ENCODE measurements at regions not wholly inside any gene's neighbourhood (a gene's known extent, or its start where the extent isn't known, plus 50 kb on each side); places are given as distances from the start of the nearest gene placed in this dataset.

DNA sequence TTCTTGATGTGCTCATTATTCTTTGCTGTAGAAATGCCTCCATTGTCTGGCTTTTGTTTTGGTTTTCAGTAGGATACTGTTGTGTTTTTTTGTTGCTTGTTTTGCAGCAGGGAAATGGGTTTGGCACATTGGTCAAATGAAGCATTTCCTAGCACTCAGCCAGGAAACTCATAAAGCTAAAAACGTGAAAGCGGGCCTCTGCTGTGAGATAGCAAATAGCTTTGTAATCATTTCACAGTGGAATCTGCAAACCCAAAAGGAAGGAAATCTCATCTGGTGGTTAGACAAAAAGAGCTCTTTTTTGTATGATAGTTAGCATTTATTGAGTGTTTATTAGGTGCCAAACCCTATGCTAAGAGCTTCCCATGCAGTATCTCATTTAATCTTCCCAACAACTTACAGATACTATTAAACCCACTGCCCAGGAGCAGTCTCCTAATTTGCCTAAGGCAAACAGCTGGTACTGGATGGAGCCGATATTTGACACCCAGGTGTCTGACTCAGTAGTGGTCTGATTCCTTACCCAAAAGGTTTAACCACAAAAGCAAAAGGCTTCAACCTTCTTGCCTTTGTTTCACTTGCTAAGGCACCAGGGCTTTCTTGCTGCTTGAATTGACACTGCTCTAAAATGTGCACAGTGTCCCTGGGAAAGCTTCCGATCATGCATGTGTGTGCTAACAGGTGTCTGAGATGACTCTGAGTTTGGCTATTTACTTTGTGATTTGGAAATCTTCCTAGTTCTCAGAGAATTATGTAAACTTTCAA lies 527.9 kb upstream of the MDFIC2 start:
- no peak for ATAC-seq

DNA sequence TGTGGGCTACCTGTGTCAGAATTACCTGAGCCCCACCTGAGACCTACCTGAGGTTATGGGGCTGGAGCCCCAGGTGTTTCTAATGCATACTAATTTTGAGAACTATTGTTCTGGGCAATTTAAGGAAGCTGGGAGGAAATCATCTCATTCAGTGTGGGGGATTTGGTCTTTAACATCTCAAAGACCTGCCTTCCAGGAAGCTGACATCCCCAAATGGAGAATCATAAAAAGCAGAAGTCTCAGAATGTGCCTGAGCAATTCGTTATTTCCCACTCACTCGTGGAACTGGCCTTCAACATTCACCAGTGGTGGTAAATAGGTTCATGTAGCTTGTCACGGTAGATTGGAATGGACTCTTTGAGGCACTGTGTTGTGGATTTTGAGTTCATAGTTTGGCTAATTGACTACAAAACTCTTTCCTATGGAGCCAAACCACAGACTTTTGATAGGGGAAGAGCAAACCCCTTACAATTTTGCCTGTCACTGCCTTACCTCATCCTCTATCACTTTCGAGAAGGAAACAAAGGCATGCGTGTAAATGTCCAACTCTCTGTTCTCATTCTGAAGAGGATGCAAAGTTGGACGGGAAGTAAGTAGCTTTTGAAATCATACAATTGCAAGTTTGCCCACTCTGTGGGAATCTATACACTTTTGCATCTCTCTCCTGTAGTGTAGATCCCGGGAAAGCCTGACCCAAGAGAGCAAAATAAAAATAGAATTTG lies 521.0 kb upstream of the MDFIC2 start:
- ATAC-seq, result no peak

GRCh38 chr3:70832834-70833205 lies 520.4 kb upstream of the MDFIC2 start:
- no peak for ATAC-seq

- ATAC-seq, result no peak
Observed at GRCh38 chr3:70832089-70832833, 519.8 kb upstream of the MDFIC2 start.

GRCh38 chr3:70829092-70829491 lies 516.7 kb upstream of the MDFIC2 start:
- no peak for ATAC-seq

DNA sequence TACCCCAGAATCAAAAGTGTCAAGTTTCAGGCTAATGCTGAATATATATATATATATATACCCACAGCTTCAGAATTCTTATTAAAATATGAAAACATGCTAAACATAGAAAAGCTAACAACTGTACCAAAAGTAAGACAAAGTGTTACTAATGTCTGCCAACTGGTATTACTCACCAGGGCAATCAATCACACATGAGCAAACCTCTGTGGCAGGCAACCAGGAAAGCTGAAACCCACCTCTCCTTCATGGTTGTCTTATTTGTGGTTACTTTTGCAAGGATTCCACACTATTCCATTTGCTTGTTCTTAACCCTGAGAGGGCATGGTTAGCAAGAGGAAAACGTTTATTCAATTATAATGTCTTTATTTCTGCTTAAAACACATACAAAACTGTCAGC lies 512.3 kb upstream of the MDFIC2 start:
- ATAC-seq, result no peak

DNA sequence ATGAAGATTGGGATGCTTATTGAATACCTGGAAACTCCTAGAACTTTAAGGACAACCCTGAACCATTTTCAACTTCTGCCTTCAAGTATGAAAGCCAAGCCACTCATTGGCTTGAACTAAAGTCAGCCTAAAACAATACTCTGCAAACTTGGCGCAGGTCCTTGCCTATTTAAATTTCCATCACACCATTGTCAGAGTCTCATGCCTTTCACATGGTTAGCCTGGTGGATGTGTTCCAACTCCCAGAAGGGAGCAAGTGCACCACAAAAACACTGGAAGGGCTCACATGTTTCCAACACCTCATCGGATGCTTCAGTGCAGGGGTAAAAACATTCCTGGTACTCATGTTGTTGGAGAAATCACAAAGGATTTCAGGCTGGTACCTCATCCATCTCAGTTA lies 511.6 kb upstream of the MDFIC2 start:
- ATAC-seq, result no peak

DNA sequence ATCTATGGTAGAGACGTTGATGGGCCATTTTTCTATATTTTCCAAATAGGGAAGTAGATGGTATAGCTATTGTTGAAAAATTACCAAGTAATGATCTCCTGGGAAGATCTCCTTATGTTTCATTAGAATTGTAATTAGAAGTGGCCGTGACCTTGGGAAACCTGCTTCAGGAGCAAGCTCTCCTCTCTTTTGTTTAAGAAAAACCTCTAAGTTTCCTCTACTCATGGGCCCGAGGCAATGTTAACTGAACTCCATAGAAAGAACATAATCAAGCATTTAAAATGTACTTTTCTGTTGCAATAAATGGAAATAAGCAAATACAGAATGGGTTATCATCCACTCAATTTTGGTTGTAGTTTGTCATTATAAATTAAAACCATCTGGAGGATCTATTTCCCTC lies 511.2 kb upstream of the MDFIC2 start:
- ATAC-seq, result no peak

- ATAC-seq, result no peak
Observed at GRCh38 chr3:70822669-70823068, 510.2 kb upstream of the MDFIC2 start.

DNA sequence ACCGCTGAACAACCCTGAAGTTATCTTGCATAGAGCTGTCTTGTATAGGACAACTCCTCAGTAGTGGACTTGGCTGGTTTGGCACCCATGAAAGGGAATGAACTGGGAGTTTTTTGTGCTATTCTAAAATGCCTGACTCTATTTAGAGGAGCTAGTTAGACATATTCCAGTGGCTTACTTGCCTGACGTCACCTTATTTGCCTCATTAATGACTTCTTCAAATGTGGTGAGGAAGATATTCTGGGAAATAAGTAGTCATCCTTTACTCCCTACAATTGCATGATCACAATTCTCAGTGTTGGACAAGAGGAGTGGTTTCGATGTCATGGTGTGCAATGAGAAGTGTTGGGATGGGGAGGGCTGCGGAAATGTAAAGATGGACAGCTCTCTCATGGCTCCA lies 509.2 kb upstream of the MDFIC2 start:
- ATAC-seq, result no peak

DNA sequence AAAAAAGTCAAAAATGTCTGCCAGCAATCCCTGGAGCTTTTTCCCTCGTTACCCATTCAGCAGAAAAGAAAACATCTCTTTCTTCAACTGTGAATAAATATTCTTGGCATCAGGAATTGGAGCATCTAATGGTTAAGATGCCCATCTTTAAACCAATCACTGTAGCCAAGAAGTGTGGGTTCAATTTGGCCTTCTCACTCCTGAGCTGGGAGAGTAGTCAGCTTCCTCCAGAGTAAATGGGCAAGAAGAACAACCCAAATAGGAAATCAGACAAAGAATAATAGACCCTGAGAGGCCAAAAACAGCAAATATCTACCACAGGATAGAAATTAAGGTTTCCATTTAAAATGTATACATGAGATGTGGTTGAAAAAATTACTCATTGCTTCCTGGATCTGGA lies 508.0 kb upstream of the MDFIC2 start:
- ATAC-seq, result no peak

DNA sequence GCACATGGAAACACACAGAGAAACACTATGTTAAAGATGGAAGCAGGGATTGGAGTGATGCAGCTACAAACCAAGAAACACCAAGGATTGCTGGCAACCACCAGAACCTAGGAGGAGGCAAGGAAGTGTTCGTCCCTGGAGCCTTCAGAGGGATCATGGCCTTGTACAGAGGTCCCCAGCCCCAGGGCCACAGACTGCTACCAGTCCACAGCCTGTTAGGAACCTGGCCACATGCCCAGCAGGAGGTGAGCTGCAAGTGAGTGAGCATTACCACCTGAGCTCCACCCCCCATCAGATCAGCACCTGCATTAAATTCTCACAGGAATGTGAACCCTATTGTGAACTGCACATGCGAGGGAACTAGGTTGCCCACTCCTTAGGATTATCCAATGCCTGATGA lies 505.7 kb upstream of the MDFIC2 start:
- no peak for ATAC-seq

DNA sequence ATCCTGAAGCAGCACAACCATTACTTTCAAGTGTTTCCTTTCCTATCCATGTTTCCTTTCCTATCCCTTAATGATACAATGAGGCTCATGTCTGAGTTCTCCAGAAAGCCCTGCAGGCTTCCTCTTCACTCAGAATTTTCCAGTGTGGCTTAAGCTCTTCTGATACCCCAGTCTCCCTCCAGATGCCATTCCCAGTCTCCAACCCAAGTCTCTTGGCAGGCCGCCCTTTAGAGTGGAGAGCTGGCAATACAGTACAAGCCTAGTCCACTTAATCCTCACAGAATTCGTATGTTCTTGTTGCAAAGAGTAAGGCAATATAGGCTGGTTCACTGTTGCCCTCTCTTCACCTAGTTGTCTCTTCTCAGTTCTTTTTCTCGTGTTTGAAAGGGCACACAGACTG lies 503.9 kb upstream of the MDFIC2 start:
- no peak for ATAC-seq

- ATAC-seq, result no peak
Observed at GRCh38 chr3:70815817-70816216, 503.4 kb upstream of the MDFIC2 start.

DNA sequence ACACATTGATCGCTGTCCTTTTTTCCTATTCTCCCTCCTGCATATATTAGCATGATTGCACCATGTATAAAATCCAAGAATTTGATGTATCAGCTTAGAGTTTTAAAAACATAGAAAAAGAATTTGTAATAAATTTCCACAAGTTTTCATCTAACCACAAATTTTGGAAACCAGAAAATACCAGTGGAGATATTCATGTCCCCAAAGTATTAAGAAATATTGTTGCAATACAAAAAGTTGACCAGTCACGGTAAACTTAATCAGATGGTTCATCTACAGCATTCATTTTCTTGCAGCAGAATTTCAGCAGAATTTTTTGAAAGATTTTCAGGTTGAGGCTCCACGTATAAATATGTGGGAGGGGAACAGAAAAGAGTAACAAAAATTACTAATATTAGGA lies 500.9 kb upstream of the MDFIC2 start:
- ATAC-seq, result no peak

GRCh38 chr3:70811880-70812279 lies 499.4 kb upstream of the MDFIC2 start:
- no peak for ATAC-seq

- ATAC-seq, result no peak
Observed at GRCh38 chr3:70808881-70809280, 496.4 kb upstream of the MDFIC2 start.

- no peak for ATAC-seq
Observed at GRCh38 chr3:70806556-70806955, 494.1 kb upstream of the MDFIC2 start.

GRCh38 chr3:70806021-70806420 lies 493.6 kb upstream of the MDFIC2 start:
- ATAC-seq, result no peak

GRCh38 chr3:70805061-70805889 lies 492.8 kb upstream of the MDFIC2 start:
- no peak for ATAC-seq

DNA sequence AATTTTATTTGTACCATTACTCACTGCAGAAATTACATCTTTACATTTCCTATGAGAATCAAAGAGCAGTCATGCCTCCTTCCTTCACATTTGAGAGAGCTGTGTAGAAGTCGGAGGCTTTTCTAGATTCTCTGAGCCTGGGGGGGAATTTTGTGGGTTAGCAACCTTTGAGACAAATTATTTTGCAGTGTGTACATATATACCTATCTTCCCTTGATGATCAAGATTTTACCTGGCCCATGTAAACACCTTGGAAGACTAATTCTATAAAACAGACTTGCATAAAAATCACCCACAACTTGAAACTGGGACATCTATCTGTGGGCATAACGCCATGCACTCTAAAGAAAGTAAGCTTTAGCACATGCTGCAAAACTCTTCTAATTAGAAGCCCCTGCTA lies 491.5 kb upstream of the MDFIC2 start:
- ATAC-seq, result no peak

- peak in 1 of 2 donors; percentile 28 for ATAC-seq
Observed at GRCh38 chr3:70803319-70803718, 490.9 kb upstream of the MDFIC2 start.

DNA sequence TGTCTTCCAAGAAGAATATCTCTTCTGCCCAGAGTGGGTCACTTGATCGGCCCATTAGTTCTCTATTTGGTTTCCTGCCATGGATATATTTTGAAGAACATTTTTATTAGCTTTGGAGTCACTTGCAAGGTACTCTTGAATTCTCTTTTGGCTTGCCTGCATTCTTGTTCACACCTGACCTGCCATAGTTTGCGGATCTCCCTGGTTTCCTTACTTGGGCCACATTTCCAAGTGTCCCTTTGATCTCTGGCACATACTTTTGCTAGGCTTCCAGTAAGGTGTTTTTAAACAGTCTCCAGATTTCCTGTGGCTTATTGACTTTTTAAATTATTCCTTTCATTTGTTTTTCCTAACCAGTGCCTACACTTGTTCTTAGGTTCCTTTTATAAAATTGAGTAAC lies 488.5 kb upstream of the MDFIC2 start:
- no peak for ATAC-seq

All from activated CD4-positive, CD25-positive, alpha-beta regulatory T cell treated with anti-CD3 and anti-CD28 coated beads, Interleukin-2, amount 50 U/mL, for 24 hours (primary cell).